ENCODE measurements at regions not wholly inside any gene's neighbourhood (a gene's known extent, or its start where the extent isn't known, plus 50 kb on each side); places are given as distances from the start of the nearest gene placed in this dataset.

GRCh38 chr12:17695495-17695894, 394.5 kb downstream of the RERGL start:
- in situ Hi-C loops (cut with HindIII; ENCODE audit: low pct_unique_long_range_greater_than_20kb, low sequenced_read_pairs) = no loop called here
- no peak for TF ChIP-seq JUND (IDR thresholded peaks at IDR 0.05; ENCODE audit: low read depth)
- DNase-seq (ENCODE audit: low read depth in 1 of 2, low spot score in 1 of 2) = no peak

DNA sequence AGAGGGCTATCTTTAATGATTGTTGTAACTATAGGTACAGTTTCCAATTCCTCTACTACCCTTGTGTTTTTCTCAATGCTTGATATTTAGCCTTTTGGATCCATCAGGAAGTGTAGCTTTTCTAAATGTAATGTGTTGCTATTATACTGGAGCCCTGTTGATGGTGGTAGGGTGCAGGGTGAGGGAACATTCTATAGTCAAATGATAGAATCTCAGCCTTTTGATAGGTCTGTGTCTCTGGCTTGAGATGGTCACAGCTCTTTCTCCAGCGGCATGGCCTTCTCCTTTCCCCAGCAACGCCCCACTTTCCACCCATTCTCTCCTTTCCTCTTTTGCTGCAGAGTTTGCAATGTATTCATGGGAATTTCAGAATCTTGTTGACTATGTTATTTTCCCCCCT, 398.6 kb downstream of the RERGL start:
- no peak for TF ChIP-seq JUND (IDR thresholded peaks at IDR 0.05; ENCODE audit: low read depth)
- in situ Hi-C loops (cut with HindIII; ENCODE audit: low pct_unique_long_range_greater_than_20kb, low sequenced_read_pairs) = no loop called here
- no peak for DNase-seq (ENCODE audit: low read depth in 1 of 2, low spot score in 1 of 2)

- DNase-seq (ENCODE audit: low read depth in 1 of 2, low spot score in 1 of 2) = no peak
- no peak for TF ChIP-seq JUND (IDR thresholded peaks at IDR 0.05; ENCODE audit: low read depth)
- in situ Hi-C loops (cut with HindIII; ENCODE audit: low pct_unique_long_range_greater_than_20kb, low sequenced_read_pairs) = no loop called here
Observed at GRCh38 chr12:17680220-17680619, 409.8 kb downstream of the RERGL start.

GRCh38 chr12:17666641-17667324, 423.2 kb downstream of the RERGL start:
- TF ChIP-seq JUND (IDR thresholded peaks at IDR 0.05; ENCODE audit: low read depth) = no peak
- no peak for DNase-seq (ENCODE audit: low read depth in 1 of 2, low spot score in 1 of 2)
- in situ Hi-C loops (cut with HindIII; ENCODE audit: low pct_unique_long_range_greater_than_20kb, low sequenced_read_pairs) = no loop called here

DNA sequence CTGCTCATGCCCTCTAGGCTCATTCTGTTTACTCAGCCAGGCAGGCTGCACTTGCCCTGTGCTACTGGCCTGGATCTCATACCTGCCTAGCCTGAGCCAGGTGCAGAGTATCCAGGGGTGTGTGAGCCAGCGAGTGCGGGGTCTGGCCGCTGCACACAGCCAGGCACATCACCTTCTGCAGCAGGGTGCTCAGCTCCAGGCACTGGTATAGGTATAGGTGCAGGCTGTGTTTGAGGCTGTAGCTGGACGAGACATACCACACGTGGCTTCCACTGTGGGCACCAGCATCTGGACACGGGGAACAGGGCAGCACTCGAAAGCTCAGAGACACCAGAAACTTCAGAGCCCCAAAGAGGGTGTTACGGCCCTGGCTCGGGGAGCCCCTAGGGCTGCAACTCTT, 424.2 kb downstream of the RERGL start:
- no peak for TF ChIP-seq JUND (IDR thresholded peaks at IDR 0.05; ENCODE audit: low read depth)
- in situ Hi-C loops (cut with HindIII; ENCODE audit: low pct_unique_long_range_greater_than_20kb, low sequenced_read_pairs) = no loop called here
- DNase-seq (ENCODE audit: low read depth in 1 of 2, low spot score in 1 of 2) = peak in 1 of 2 experiments; percentile 37

DNA sequence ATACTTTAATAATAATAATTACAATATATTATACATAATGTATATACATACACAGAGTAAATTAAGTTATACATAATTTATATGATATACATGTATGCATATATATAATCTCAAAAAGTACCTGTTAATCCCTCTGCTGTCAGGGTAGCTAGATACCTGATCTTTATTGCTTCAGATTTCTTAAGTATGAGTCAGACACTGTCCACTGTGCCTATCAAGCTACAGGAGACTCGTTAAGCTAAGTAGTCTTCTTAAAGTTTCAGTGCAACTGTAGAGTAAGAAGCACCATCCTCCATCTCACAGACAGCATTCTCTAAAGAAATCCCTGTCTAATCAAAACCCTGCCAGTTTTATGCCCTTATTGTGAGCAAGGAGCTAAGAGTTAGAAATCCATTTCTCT, 428.7 kb downstream of the RERGL start:
- in situ Hi-C loops (cut with HindIII; ENCODE audit: low pct_unique_long_range_greater_than_20kb, low sequenced_read_pairs) = no loop called here
- TF ChIP-seq JUND (IDR thresholded peaks at IDR 0.05; ENCODE audit: low read depth) = no peak
- no peak for DNase-seq (ENCODE audit: low read depth in 1 of 2, low spot score in 1 of 2)

- DNase-seq (ENCODE audit: low read depth in 1 of 2, low spot score in 1 of 2) = no peak
- TF ChIP-seq JUND (IDR thresholded peaks at IDR 0.05; ENCODE audit: low read depth) = no peak
- in situ Hi-C loops (cut with HindIII; ENCODE audit: low pct_unique_long_range_greater_than_20kb, low sequenced_read_pairs) = no loop called here
Observed at GRCh38 chr12:17652436-17652835, 437.6 kb downstream of the RERGL start.

DNA sequence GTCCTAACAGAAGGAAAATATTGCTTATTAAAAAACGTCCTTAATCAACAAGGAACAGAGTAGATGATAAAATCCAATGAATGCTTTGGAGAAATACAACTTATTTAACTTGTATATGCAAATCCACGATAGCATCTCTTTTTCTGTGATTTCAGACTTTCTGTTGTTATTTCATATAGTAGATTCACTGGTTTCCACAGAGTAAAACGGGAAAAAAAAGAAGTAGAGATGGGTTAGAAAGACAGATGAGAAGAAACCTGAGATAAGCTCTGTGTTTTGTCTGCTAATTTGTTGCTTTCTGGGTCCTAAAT, 447.7 kb downstream of the RERGL start:
- in situ Hi-C loops (cut with HindIII; ENCODE audit: low pct_unique_long_range_greater_than_20kb, low sequenced_read_pairs) = no loop called here
- TF ChIP-seq JUND (IDR thresholded peaks at IDR 0.05; ENCODE audit: low read depth) = no peak
- DNase-seq (ENCODE audit: low read depth in 1 of 2, low spot score in 1 of 2) = no peak

DNA sequence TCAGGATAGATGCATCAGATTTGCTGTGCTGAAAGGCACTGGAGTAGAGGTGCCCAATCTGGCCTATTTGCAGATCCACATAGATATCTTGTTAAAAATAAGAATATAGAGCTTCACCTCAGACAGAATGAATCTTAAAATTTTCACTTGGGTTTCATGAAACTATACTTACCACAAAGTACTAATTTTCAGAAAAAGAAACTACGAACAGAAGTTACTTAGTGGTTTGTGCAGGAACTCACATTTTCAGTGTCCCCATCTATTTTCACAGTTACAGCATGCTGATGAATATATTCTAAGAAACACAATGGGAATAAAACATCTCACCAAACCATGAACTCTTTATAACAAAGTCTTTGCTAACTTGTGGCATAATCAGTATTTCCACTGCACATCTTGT, 449.4 kb downstream of the RERGL start:
- TF ChIP-seq JUND (IDR thresholded peaks at IDR 0.05; ENCODE audit: low read depth) = no peak
- in situ Hi-C loops (cut with HindIII; ENCODE audit: low pct_unique_long_range_greater_than_20kb, low sequenced_read_pairs) = no loop called here

GRCh38 chr12:17618831-17619230, 471.2 kb downstream of the RERGL start:
- no peak for TF ChIP-seq JUND (IDR thresholded peaks at IDR 0.05; ENCODE audit: low read depth)
- in situ Hi-C loops (cut with HindIII; ENCODE audit: low pct_unique_long_range_greater_than_20kb, low sequenced_read_pairs) = no loop called here
- no peak for DNase-seq (ENCODE audit: low read depth in 1 of 2, low spot score in 1 of 2)

More for the DNA sequence above, 449.4 kb downstream of the RERGL start:
- no peak for DNase-seq (ENCODE audit: low read depth in 1 of 2, low spot score in 1 of 2)

DNA sequence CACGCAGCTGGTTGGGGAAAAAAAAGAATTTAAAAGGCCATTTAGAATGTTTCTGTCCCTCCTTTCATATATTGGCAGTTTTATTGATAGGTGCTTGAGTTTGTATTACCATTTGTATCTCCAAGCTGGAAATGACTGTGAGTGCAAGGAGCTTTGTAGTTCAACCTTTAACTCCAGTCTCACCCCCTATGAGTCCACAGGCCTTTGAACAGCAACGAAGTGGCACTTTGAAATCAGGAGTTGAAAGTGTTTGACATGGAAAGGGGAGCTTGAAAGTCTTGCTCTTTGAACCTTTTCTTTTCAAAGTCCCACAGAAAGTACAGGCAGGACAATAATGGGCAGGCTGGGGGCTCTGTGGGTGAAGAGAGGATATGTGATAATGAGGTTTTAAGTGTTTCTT, 480.3 kb downstream of the RERGL start:
- no peak for DNase-seq (ENCODE audit: low read depth in 1 of 2, low spot score in 1 of 2)
- no peak for TF ChIP-seq JUND (IDR thresholded peaks at IDR 0.05; ENCODE audit: low read depth)
- in situ Hi-C loops (cut with HindIII; ENCODE audit: low pct_unique_long_range_greater_than_20kb, low sequenced_read_pairs) = no loop called here

DNA sequence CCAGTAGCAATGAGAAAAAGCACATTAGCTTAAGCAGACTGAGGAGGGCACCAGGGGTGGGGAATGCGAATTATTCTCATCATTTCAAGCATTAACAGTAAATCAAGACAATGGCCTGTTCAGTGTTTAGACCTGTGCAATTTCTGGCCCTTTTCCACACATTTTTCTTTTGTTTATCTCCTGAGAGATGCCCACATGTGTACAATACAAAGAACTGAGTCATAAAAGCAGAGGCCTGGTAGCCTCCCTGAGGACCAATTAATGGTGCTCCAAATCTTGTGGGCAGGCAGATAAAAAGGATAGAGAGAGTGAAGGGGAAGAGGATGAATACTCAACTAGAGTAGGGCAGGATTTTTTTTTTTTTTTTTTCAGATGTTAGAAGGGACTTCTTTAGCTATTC, 480.8 kb downstream of the RERGL start:
- DNase-seq (ENCODE audit: low read depth in 1 of 2, low spot score in 1 of 2) = no peak
- no peak for TF ChIP-seq JUND (IDR thresholded peaks at IDR 0.05; ENCODE audit: low read depth)
- in situ Hi-C loops (cut with HindIII; ENCODE audit: low pct_unique_long_range_greater_than_20kb, low sequenced_read_pairs) = no loop called here

DNA sequence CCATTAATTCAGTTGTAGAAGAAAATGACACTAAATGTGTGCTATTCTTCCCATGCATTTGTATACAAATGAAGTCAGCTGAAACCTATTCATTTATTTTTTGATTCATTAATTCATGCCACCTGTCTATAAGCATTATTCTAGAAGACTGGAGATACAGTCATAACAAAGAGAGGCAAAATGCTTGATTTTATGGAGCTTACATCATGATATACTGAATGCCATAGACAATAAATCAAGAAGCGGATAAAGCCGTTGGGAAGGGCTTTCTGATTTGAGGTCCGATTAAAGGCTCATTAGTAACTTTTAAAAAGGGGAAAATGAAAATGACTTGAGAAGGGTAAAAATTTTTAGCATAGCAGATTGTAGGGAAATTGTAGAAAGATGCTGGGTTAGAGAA, 494.9 kb downstream of the RERGL start:
- in situ Hi-C loops (cut with HindIII; ENCODE audit: low pct_unique_long_range_greater_than_20kb, low sequenced_read_pairs) = no loop called here
- no peak for TF ChIP-seq JUND (IDR thresholded peaks at IDR 0.05; ENCODE audit: low read depth)
- no peak for DNase-seq (ENCODE audit: low read depth in 1 of 2, low spot score in 1 of 2)

- in situ Hi-C loops (cut with HindIII; ENCODE audit: low pct_unique_long_range_greater_than_20kb, low sequenced_read_pairs) = no loop called here
- no peak for DNase-seq (ENCODE audit: low read depth in 1 of 2, low spot score in 1 of 2)
- no peak for TF ChIP-seq JUND (IDR thresholded peaks at IDR 0.05; ENCODE audit: low read depth)
Observed at GRCh38 chr12:17593715-17594406, 496.1 kb downstream of the RERGL start.

Data from T47D (cell line).